ENCODE measurements at regions not wholly inside any gene's neighbourhood (a gene's known extent, or its start where the extent isn't known, plus 50 kb on each side); places are given as distances from the start of the nearest gene placed in this dataset.

- DNase-seq: no peak
Observed at GRCh38 chr15:98393471-98393870, 254.9 kb upstream of the IGF1R start.

- no peak for DNase-seq
Observed at GRCh38 chr15:98394546-98394945, 253.8 kb upstream of the IGF1R start.

GRCh38 chr15:98395974-98396610, 252.2 kb upstream of the IGF1R start:
- DNase-seq: no peak

- no peak for DNase-seq
Observed at GRCh38 chr15:98397419-98397818, 250.9 kb upstream of the IGF1R start.

GRCh38 chr15:98398056-98398455, 250.3 kb upstream of the IGF1R start:
- no peak for DNase-seq

- DNase-seq: no peak
Observed at GRCh38 chr15:98398886-98399285, 249.5 kb upstream of the IGF1R start.

GRCh38 chr15:98400120-98400519, 248.2 kb upstream of the IGF1R start:
- DNase-seq: no peak

- no peak for DNase-seq
Observed at GRCh38 chr15:98401029-98401428, 247.3 kb upstream of the IGF1R start.

- DNase-seq: no peak
Observed at GRCh38 chr15:98402486-98402885, 245.9 kb upstream of the IGF1R start.

- no peak for DNase-seq
Observed at GRCh38 chr15:98403169-98403568, 245.2 kb upstream of the IGF1R start.

GRCh38 chr15:98403569-98403968, 244.8 kb upstream of the IGF1R start:
- no peak for DNase-seq

GRCh38 chr15:98405013-98405412, 243.3 kb upstream of the IGF1R start:
- DNase-seq: no peak

- no peak for DNase-seq
Observed at GRCh38 chr15:98408231-98408630, 240.1 kb upstream of the IGF1R start.

- DNase-seq: no peak
Observed at GRCh38 chr15:98410328-98410727, 238.0 kb upstream of the IGF1R start.

- no peak for DNase-seq
Observed at GRCh38 chr15:98412852-98413251, 235.5 kb upstream of the IGF1R start.

GRCh38 chr15:98413933-98414546, 234.3 kb upstream of the IGF1R start:
- peak; percentile 47 for DNase-seq

- DNase-seq: no peak
Observed at GRCh38 chr15:98416222-98416855, 232.0 kb upstream of the IGF1R start.

- DNase-seq: no peak
Observed at GRCh38 chr15:98417346-98417745, 231.0 kb upstream of the IGF1R start.

GRCh38 chr15:98418122-98418521, 230.2 kb upstream of the IGF1R start:
- DNase-seq: no peak

- DNase-seq: no peak
Observed at GRCh38 chr15:98419173-98419780, 229.1 kb upstream of the IGF1R start.

- no peak for DNase-seq
Observed at GRCh38 chr15:98420837-98421236, 227.5 kb upstream of the IGF1R start.

GRCh38 chr15:98421419-98422129, 226.8 kb upstream of the IGF1R start:
- peak; percentile 35 for DNase-seq

- no peak for DNase-seq
Observed at GRCh38 chr15:98422130-98422478, 226.2 kb upstream of the IGF1R start.

GRCh38 chr15:98425173-98425572, 223.2 kb upstream of the IGF1R start:
- no peak for DNase-seq
